OCI-LY1 (cell line): ENCODE measurements at regions not wholly inside any gene's neighbourhood (a gene's known extent, or its start where the extent isn't known, plus 50 kb on each side); places are given as distances from the start of the nearest gene placed in this dataset.

ENCODE experiments used
- H2AFZ ChIP-seq: fragments of 200-600 bp; sonication (generic), shearing (Covaris generic); 2 replicates; pipeline ENCODE4 v1.6.0; 2014; ENCODE audit warnings: antibody characterized with exemption, mild to moderate bottlenecking, low read length
- H3F3A ChIP-seq: fragments of 200-600 bp; sonication (generic), shearing (Covaris generic); 2 replicates; pipeline ENCODE4 v1.6.0; 2014; ENCODE audit warnings: mild to moderate bottlenecking, antibody characterized with exemption, low read length, moderate library complexity; ENCODE audit not compliant: insufficient read depth
- H3K27ac ChIP-seq: fragments of 200-600 bp; sonication (generic); 2 replicates; pipeline ENCODE4 v1.5.1; 2014; ENCODE audit warnings: low read length, mixed run types, mild to moderate bottlenecking, low read depth; ENCODE audit not compliant: poor library complexity, severe bottlenecking
- H3K27me3 ChIP-seq: fragments of 200-600 bp; sonication (generic); 2 replicates; pipeline ENCODE4 v1.6.0; 2014; ENCODE audit warnings: antibody characterized with exemption, mild to moderate bottlenecking, low read length, moderate library complexity; ENCODE audit not compliant: insufficient read depth
- H3K36me3 ChIP-seq: fragments of 200-600 bp; sonication (generic); 2 replicates; pipeline ENCODE4 v1.6.1; 2014; ENCODE audit warnings: mild to moderate bottlenecking, antibody characterized with exemption, low read length, moderate library complexity, mixed read lengths; ENCODE audit not compliant: insufficient read depth
- H3K4me1 ChIP-seq: fragments of 200-600 bp; sonication (generic); 2 replicates; pipeline ENCODE4 v1.5.1; 2014; ENCODE audit warnings: mild to moderate bottlenecking, low read length, moderate library complexity; ENCODE audit not compliant: insufficient read depth, severe bottlenecking
- H3K4me2 ChIP-seq: fragments of 200-600 bp; sonication (generic), shearing (Covaris generic); 2 replicates; pipeline ENCODE4 v1.6.1; 2014; ENCODE audit warnings: low read length
- H3K4me3 ChIP-seq: fragments of 200-600 bp; sonication (generic); 2 replicates; pipeline ENCODE4 v1.5.1; 2014; ENCODE audit warnings: low read length, low read depth, mild to moderate bottlenecking, mixed read lengths; ENCODE audit not compliant: poor library complexity, severe bottlenecking
- H3K79me2 ChIP-seq: fragments of 200-600 bp; shearing (Covaris generic); 2 replicates; pipeline ENCODE4 v1.6.1; 2016; ENCODE audit warnings: mixed run types, low read length, mixed read lengths; ENCODE audit not compliant: insufficient read depth
- H3K9ac ChIP-seq: fragments of 200-600 bp; sonication (generic), shearing (Covaris generic); 2 replicates; pipeline ENCODE4 v1.6.1; 2014; ENCODE audit warnings: mild to moderate bottlenecking, low read length, mixed read lengths
- H3K9me2 ChIP-seq: fragments of 200-600 bp; sonication (generic), shearing (Covaris generic); 2 replicates; pipeline ENCODE4 v1.6.1; 2014; ENCODE audit warnings: low read depth, mild to moderate bottlenecking, low read length, mixed read lengths
- H3K9me3 ChIP-seq: fragments of 200-600 bp; shearing (Covaris generic); 2 replicates; pipeline ENCODE4 v1.6.1; 2014; ENCODE audit warnings: low read length, mixed read lengths
- H4K20me1 ChIP-seq: fragments of 200-600 bp; sonication (generic), shearing (Covaris generic); 2 replicates; pipeline ENCODE4 v1.6.0; 2016; ENCODE audit warnings: mild to moderate bottlenecking, low read length; ENCODE audit not compliant: insufficient read depth
- CTCF ChIP-seq: fragments of 200-600 bp; sonication (generic), shearing (Covaris generic); IDR thresholded peaks from 2 replicates; pipeline ENCODE4 v1.5.1; 2017; ENCODE audit warnings: mild to moderate bottlenecking, antibody characterized with exemption, low read length, moderate library complexity, mixed read lengths
- EZH2 ChIP-seq: fragments of 200-600 bp; sonication (generic), shearing (Covaris generic); IDR thresholded peaks from 2 replicates; pipeline ENCODE4 v1.8.0; 2017; ENCODE audit warnings: borderline replicate concordance, mixed run types, mild to moderate bottlenecking, antibody characterized with exemption, low read length, moderate library complexity, mixed read lengths

- Histone ChIP-seq H3K9me2 (no peaks in the 10 kb centered on the region), H3K27me3 (0 out of 2 replicates have a peak, but pooled peaks cover 6% of the 10 kb centered on the region), H3K9ac (no peak overlapping the region), H3K4me1 (no peaks in the 10 kb centered on the region), H3K27ac (no peak overlapping the region), H3K36me3 (no peaks in the 10 kb centered on the region), H3K9me3 (no peaks in the 10 kb centered on the region), H3K4me3 (no peak overlapping the region), H3F3A (no peaks in the 10 kb centered on the region), H3K79me2 (no peaks in the 10 kb centered on the region), H3K4me2 (no peak overlapping the region), H4K20me1 (no peaks in the 10 kb centered on the region), H2AFZ (no peak overlapping the region)
- TF ChIP-seq EZH2 (no peak), CTCF (no peak)
These were observed 241.1 kb downstream of the NPHP4 start for GRCh38 chr1:5751163-5751540.

GRCh38 chr1:5750186-5751162 is 241.8 kb downstream of the NPHP4 start:
- H3F3A ChIP-seq, result no peaks in the 10 kb centered on the region
- no peak overlapping the region for H3K4me3 ChIP-seq
- no peaks in the 10 kb centered on the region for H3K36me3 ChIP-seq
- no peaks in the 10 kb centered on the region for H3K4me1 ChIP-seq
- H2AFZ ChIP-seq, result no peak overlapping the region
- no peaks in the 10 kb centered on the region for H3K9me3 ChIP-seq
- no peak overlapping the region for H3K9ac ChIP-seq
- no peaks in the 10 kb centered on the region for H3K79me2 ChIP-seq
- no peaks in the 10 kb centered on the region for H4K20me1 ChIP-seq
- no peak overlapping the region for H3K4me2 ChIP-seq
- H3K27me3 ChIP-seq, result 0 out of 2 replicates have a peak, but pooled peaks cover 6% of the 10 kb centered on the region
- H3K9me2 ChIP-seq, result no peaks in the 10 kb centered on the region
- no peak overlapping the region for H3K27ac ChIP-seq
- TF ChIP-seq EZH2 (no peak), CTCF (no peak)

DNA sequence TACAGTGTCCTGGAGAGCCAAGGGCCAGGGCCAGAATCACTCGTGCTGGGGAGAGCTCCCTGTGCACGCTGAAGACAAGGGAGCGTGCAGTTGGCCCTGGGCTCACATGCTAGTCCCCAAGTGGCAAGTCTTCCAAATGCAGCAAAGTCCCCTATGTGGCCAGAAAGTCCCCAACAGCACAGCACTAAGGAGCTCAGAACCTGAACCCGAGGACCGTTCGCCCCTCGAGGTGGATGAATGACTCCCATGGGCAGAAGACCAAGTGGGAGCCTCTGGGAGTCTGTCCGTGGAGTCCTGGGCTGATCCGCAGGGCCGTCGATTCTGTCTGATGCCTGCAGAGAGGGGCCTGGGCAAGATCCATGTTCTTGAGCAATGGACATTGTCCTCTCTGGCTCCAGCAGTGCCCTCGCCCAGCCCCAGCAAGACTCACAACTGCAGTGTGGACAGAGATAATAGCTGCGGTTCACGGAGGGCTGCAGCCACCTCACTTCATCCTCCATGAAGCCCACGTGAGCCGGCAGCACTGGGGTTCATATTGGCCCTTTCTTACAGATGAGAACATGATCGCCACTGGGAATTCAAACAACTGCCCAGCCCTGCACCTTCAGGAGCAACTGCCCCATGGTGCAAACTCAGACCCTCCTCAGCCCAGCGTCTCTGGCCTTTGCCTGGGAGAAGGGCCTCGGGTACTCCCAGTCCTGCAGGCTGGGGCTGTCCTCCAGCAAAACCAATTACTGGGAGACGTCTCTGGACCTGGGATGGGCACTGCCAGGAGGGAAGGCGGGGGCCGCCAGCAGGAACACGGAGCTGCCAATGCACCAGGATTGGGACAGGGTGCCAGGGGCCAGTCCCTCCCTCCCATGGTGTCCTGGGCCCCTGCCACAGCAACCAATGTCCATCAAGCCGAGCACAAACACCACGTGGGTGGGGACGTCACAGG is 243.7 kb downstream of the NPHP4 start:
- TF ChIP-seq CTCF (no peak), EZH2 (no peak)
- H3F3A ChIP-seq, result no peaks in the 10 kb centered on the region
- no peaks in the 10 kb centered on the region for H4K20me1 ChIP-seq
- H3K4me1 ChIP-seq, result no peaks in the 10 kb centered on the region
- no peak overlapping the region for H2AFZ ChIP-seq
- no peaks in the 10 kb centered on the region for H3K9me2 ChIP-seq
- H3K27me3 ChIP-seq, result 0 out of 2 replicates have a peak, but pooled peaks cover 6% of the 10 kb centered on the region
- H3K36me3 ChIP-seq, result no peaks in the 10 kb centered on the region
- H3K4me2 ChIP-seq, result no peak overlapping the region
- H3K9ac ChIP-seq, result no peak overlapping the region
- no peak overlapping the region for H3K4me3 ChIP-seq
- H3K79me2 ChIP-seq, result no peaks in the 10 kb centered on the region
- H3K9me3 ChIP-seq, result no peaks in the 10 kb centered on the region
- no peak overlapping the region for H3K27ac ChIP-seq
